Smooth muscle cell (in vitro differentiated cells): ENCODE measurements at regions not wholly inside any gene's neighbourhood (a gene's known extent, or its start where the extent isn't known, plus 50 kb on each side); places are given as distances from the start of the nearest gene placed in this dataset.

Source experiments
- DNase-seq: peaks from one replicate; lab custom pipeline; 2025; ENCODE audit not compliant: unreplicated experiment; lab: John Stamatoyannopoulos, UW
- H2AFZ ChIP-seq: fragments of 200-600 bp; sonication (generic); 2 replicates; pipeline ENCODE4 v1.6.0; 2016; ENCODE audit warnings: antibody characterized with exemption, low read depth, mild to moderate bottlenecking
- H3F3A ChIP-seq: fragments of 200-600 bp; sonication (generic); 2 replicates; pipeline ENCODE4 v1.6.0; 2017; ENCODE audit warnings: antibody characterized with exemption, low read depth
- H3K27ac ChIP-seq: fragments of 200-600 bp; sonication (generic); 2 replicates; pipeline ENCODE4 v1.5.1; 2016; ENCODE audit warnings: low read depth, mild to moderate bottlenecking
- H3K27me3 ChIP-seq: fragments of 200-600 bp; sonication (generic); 2 replicates; pipeline ENCODE4 v1.6.1; 2016; ENCODE audit warnings: low read depth, mild to moderate bottlenecking
- H3K36me3 ChIP-seq: fragments of 200-600 bp; sonication (generic); 2 replicates; pipeline ENCODE4 v1.5.1; 2016; ENCODE audit warnings: low read depth
- H3K4me1 ChIP-seq: fragments of 200-600 bp; sonication (generic); 2 replicates; pipeline ENCODE4 v1.5.1; 2016; ENCODE audit warnings: low read depth
- H3K4me2 ChIP-seq: fragments of 200-600 bp; sonication (generic); 2 replicates; pipeline ENCODE4 v1.6.0; 2016; ENCODE audit warnings: mild to moderate bottlenecking
- H3K4me3 ChIP-seq: fragments of 200-600 bp; sonication (generic); 2 replicates; pipeline ENCODE4 v1.5.1; 2016; ENCODE audit warnings: mild to moderate bottlenecking
- H3K79me2 ChIP-seq: fragments of 200-600 bp; sonication (generic); 2 replicates; pipeline ENCODE4 v1.6.0; 2016; ENCODE audit warnings: low read depth, mild to moderate bottlenecking
- H3K9ac ChIP-seq: fragments of 200-600 bp; sonication (generic); 2 replicates; pipeline ENCODE4 v1.6.0; 2016; ENCODE audit warnings: low read depth
- H3K9me3 ChIP-seq: fragments of 200-600 bp; sonication (generic); replicated peaks from 2 replicates; pipeline ENCODE4 v1.5.1; 2016; ENCODE audit warnings: low read depth
- H4K20me1 ChIP-seq: fragments of 200-600 bp; sonication (generic); 2 replicates; pipeline ENCODE4 v1.6.0; 2016; ENCODE audit warnings: low read depth
- CTCF ChIP-seq: fragments of 200-600 bp; sonication (generic); IDR thresholded peaks from 2 replicates; pipeline ENCODE4 v1.5.1; 2017; ENCODE audit warnings: borderline replicate concordance, mild to moderate bottlenecking, antibody characterized with exemption; ENCODE audit not compliant: insufficient read depth, poor library complexity, severe bottlenecking
- WGBS: methylation state at CpG from one replicate; pipeline ENCODE4 v1.1.7; 2016; ENCODE audit warnings: low lambda C conversion rate; 5-methylcytosine and 5-hydroxymethylcytosine counted together

- no peak overlapping the region for H3K4me3 ChIP-seq
- DNase-seq, result no peak
Observed at GRCh38 chr16:54587176-54587515, 300.6 kb upstream of the IRX3 start.

GRCh38 chr16:54586474-54587175 lies 300.0 kb upstream of the IRX3 start:
- H3K27me3 ChIP-seq, result peaks cover 13% of the 10 kb centered on the region
- TF ChIP-seq CTCF, result no peak
- peaks cover 27% of the 10 kb centered on the region for H3K4me1 ChIP-seq
- no peak overlapping the region for H3K4me2 ChIP-seq
- H3K27ac ChIP-seq, result no peak overlapping the region
- no peaks in the 10 kb centered on the region for H3K36me3 ChIP-seq
- DNase-seq, result no peak
- H3K4me3 ChIP-seq, result no peak overlapping the region
- H3K79me2 ChIP-seq, result no peaks in the 10 kb centered on the region
- no peaks in the 10 kb centered on the region for H4K20me1 ChIP-seq
- WGBS, result 89% methylated on average over 4 of the region's 4 CpGs
- no peak overlapping the region for H3K9ac ChIP-seq
- no peaks in the 10 kb centered on the region for H3K9me3 ChIP-seq
- H3F3A ChIP-seq, result no peaks in the 10 kb centered on the region
- H2AFZ ChIP-seq, result no peak overlapping the region

More at GRCh38 chr16:54587176-54587515, 300.6 kb upstream of the IRX3 start:
- Histone ChIP-seq H3F3A (no peaks in the 10 kb centered on the region), H3K79me2 (no peaks in the 10 kb centered on the region), H3K4me2 (no peak overlapping the region), H2AFZ (no peak overlapping the region), H3K27me3 (peaks cover 18% of the 10 kb centered on the region), H3K4me1 (peaks cover 30% of the 10 kb centered on the region), H3K9ac (no peak overlapping the region), H3K27ac (no peak overlapping the region), H3K9me3 (no peaks in the 10 kb centered on the region), H3K36me3 (no peaks in the 10 kb centered on the region), H4K20me1 (no peaks in the 10 kb centered on the region)
- TF ChIP-seq CTCF, result no peak
- 76% methylated on average over 3 of the region's 3 CpGs for WGBS

- no peak for TF ChIP-seq CTCF
- 68% methylated on average over 14 of the region's 14 CpGs for WGBS
- Histone ChIP-seq H3K9ac (no peak overlapping the region), H3K9me3 (no peaks in the 10 kb centered on the region), H3K4me2 (no peak overlapping the region), H3K4me1 (peaks cover 20% of the 10 kb centered on the region), H2AFZ (no peak overlapping the region), H3K27ac (no peak overlapping the region), H3K79me2 (no peaks in the 10 kb centered on the region), H3K36me3 (no peaks in the 10 kb centered on the region), H4K20me1 (no peaks in the 10 kb centered on the region), H3F3A (no peaks in the 10 kb centered on the region), H3K27me3 (peaks cover 6% of the 10 kb centered on the region), H3K4me3 (no peak overlapping the region)
- no peak for DNase-seq
Observed at GRCh38 chr16:54585998-54586340, 299.4 kb upstream of the IRX3 start.
